ENCODE measurements at regions not wholly inside any gene's neighbourhood (a gene's known extent, or its start where the extent isn't known, plus 50 kb on each side); places are given as distances from the start of the nearest gene placed in this dataset.

GRCh38 chr5:103362211-103362610, 103.6 kb downstream of the MACIR start:
- no peaks in the 10 kb centered on the region for H3K27me3 ChIP-seq (replicated peaks in 1 of 4; ENCODE audit: control insufficient read depth in 3 of 4, extremely low read depth in 1 of 4, insufficient read depth in 3 of 4, low read length in 3 of 4)
- no peak overlapping the region for H4K5ac ChIP-seq (ENCODE audit: insufficient read length, low read depth, low read length)
- CTCF ChIA-PET (ENCODE audit: partially characterized antibody), result interaction anchor here (0.6 to 1.3 kb wide), 2 partner anchors 139 to 1860 kb away, joined by 3 to 4 read pairs; no protein-coding TSS in a partner anchor
- H3K18ac ChIP-seq (ENCODE audit: extremely low read depth, low read length), result no peak overlapping the region
- no peak overlapping the region for H3K56ac ChIP-seq (replicated peaks; ENCODE audit: insufficient read length, low read depth, low read length)
- H3K23ac ChIP-seq (ENCODE audit: insufficient read length), result no peak overlapping the region
- no peak overlapping the region for H3K9ac ChIP-seq (replicated peaks in 1 of 4; ENCODE audit: extremely low read depth in 1 of 4, low read depth in 3 of 4, low read length in 3 of 4)
- no peaks in the 10 kb centered on the region for H3K4me1 ChIP-seq (replicated peaks in 1 of 4; ENCODE audit: control insufficient read depth in 3 of 4, insufficient read depth in 4 of 4, low read length in 3 of 4)
- H4K91ac ChIP-seq (replicated peaks; ENCODE audit: insufficient read length, low read length), result no peak overlapping the region
- no peak overlapping the region for H2BK20ac ChIP-seq (ENCODE audit: low read length)
- H3K14ac ChIP-seq (ENCODE audit: insufficient read length), result no peak overlapping the region
- H3K27ac ChIP-seq (ENCODE audit: low read depth, low read length), result no peak overlapping the region
- TF ChIP-seq TBP (IDR thresholded peaks at IDR 0.05; ENCODE audit: low read depth, low read length) (no peak), BCL11A (IDR thresholded peaks at IDR 0.05; ENCODE audit: low read depth in 2 of 2, low read length in 2 of 2) (no peak), SUZ12 (IDR thresholded peaks at IDR 0.05; ENCODE audit: low read length) (no peak), POU5F1 (IDR thresholded peaks at IDR 0.05; ENCODE audit: low read depth, low read length) (no peak), NANOG (IDR thresholded peaks at IDR 0.05; ENCODE audit: insufficient read depth, low read depth, low read length, poor library complexity, severe bottlenecking) (no peak), TAF1 (IDR thresholded peaks at IDR 0.05; ENCODE audit: low read depth, low read length) (no peak), HDAC2 (IDR thresholded peaks at IDR 0.05; ENCODE audit: borderline replicate concordance in 1 of 2, low read depth in 2 of 2, low read length in 2 of 2) (no peak)
- no peak overlapping the region for H2BK15ac ChIP-seq (ENCODE audit: low read length)
- no peak overlapping the region for H3K4me3 ChIP-seq (ENCODE audit: extremely low read depth in 1 of 4, insufficient read depth in 2 of 4, low read depth in 3 of 4, low read length in 4 of 4)
- no peak overlapping the region for H2BK12ac ChIP-seq (ENCODE audit: low read depth, low read length)
- no peaks in the 10 kb centered on the region for H3K79me2 ChIP-seq (ENCODE audit: control insufficient read depth in 1 of 2, insufficient read depth in 2 of 2, low read length in 2 of 2)
- no peak overlapping the region for H3K4ac ChIP-seq (replicated peaks; ENCODE audit: insufficient read length, low read depth, low read length)
- WGBS, 2 experiments (ENCODE audit: extremely low coverage in 1 of 2, insufficient coverage in 1 of 2, insufficient read length in 1 of 2, insufficient replicate concordance in 2 of 2, low coverage in 1 of 2, low lambda C conversion rate in 2 of 2, missing lambda C conversion rate in 1 of 2), result 93% methylated on average over 3 of the region's 3 CpGs; no CpG with 5 or more reads in 1 of the 2 experiments
- H2BK120ac ChIP-seq (replicated peaks; ENCODE audit: low read depth, low read length), result no peak overlapping the region
- DNase-seq (ENCODE audit: low read depth in 1 of 2, low spot score in 2 of 2), result no peak
- no peak overlapping the region for H2BK5ac ChIP-seq (ENCODE audit: low read depth, low read length)
- no peaks in the 10 kb centered on the region for H3K23me2 ChIP-seq (ENCODE audit: low read depth, low read length)
- H3K9me3 ChIP-seq (ENCODE audit: insufficient read depth in 2 of 2, low read depth in 1 of 2, low read length in 1 of 2), result no peaks in the 10 kb centered on the region
- no peak overlapping the region for H2AK5ac ChIP-seq (ENCODE audit: low read depth, low read length)
- H3K4me2 ChIP-seq (ENCODE audit: insufficient read depth in 1 of 2, low read depth in 2 of 2, low read length in 2 of 2), result no peak overlapping the region
- POLR2A ChIA-PET (ENCODE audit: partially characterized antibody), result no interaction called here
- H3K36me3 ChIP-seq (ENCODE audit: control insufficient read depth in 2 of 4, insufficient read depth in 4 of 4, low read length in 3 of 4), result no peaks in the 10 kb centered on the region
- H4K8ac ChIP-seq (ENCODE audit: extremely low read depth, insufficient read depth, low read length), result no peak overlapping the region
- H4K20me1 ChIP-seq (replicated peaks in 1 of 2; ENCODE audit: control insufficient read depth in 1 of 2, insufficient read depth in 2 of 2, low read length in 2 of 2), result no peaks in the 10 kb centered on the region
- no peak for FAIRE-seq
- no peak overlapping the region for H2AFZ ChIP-seq (ENCODE audit: low read length)
- H3K79me1 ChIP-seq (ENCODE audit: low read depth, low read length), result no peaks in the 10 kb centered on the region
